B cell (primary cell): ENCODE measurements at regions not wholly inside any gene's neighbourhood (a gene's known extent, or its start where the extent isn't known, plus 50 kb on each side); places are given as distances from the start of the nearest gene placed in this dataset.

ENCODE experiments used
- ATAC-seq: fragments of 200-7000 bp; cut with Tn5 transposase; one replicate; pipeline ENCODE4 v1.10.0; 2021; ENCODE audit warnings: low read depth, mild to moderate bottlenecking, moderate number of reproducible peaks, moderate library complexity
- CTCF ChIA-PET: fragments of 350-600 bp; sonication (Branson Sonifier 250); formaldehyde crosslinking; loops from one replicate; lab custom pipeline; 2021; ENCODE audit warnings: antibody characterized with exemption, inconsistent platforms; lab: Charles Lee
- POLR2A ChIA-PET: fragments of 350-600 bp; sonication (Branson Sonifier 250); formaldehyde crosslinking; loops from one replicate; lab custom pipeline; 2021; ENCODE audit warnings: antibody characterized with exemption; lab: Charles Lee
- DNase-seq: peaks from one replicate; pipeline ENCODE4 v3.0.0; 2013
- H2AFZ ChIP-seq: 2 replicates; pipeline ENCODE4 v1.6.1; 2012; ENCODE audit warnings: mild to moderate bottlenecking, low read depth, low read length; ENCODE audit not compliant: insufficient read depth, poor library complexity, severe bottlenecking
- H3K27ac ChIP-seq, 2 donors: 1 replicate in 1 of 2; 2 replicates in 1 of 2; pipeline ENCODE4 v1.5.1; 2012 to 2013; ENCODE audit warnings: low read length in 2 of 2, mild to moderate bottlenecking in 2 of 2, moderate library complexity in 1 of 2
- H3K27me3 ChIP-seq, 4 experiments: fragments of 200-600 bp in 1 of 4; sonication (generic) in 1 of 4; replicated peaks in 1 of 4; 1 replicate in 2 of 4; 2 replicates in 2 of 4; pipeline versions ENCODE4 v1.6.1 to v1.7.0; 2013 to 2016; ENCODE audit warnings: low read length in 3 of 4, mild to moderate bottlenecking in 2 of 4, mixed read lengths in 1 of 4, moderate library complexity in 1 of 4; ENCODE audit not compliant: insufficient read depth in 4 of 4, control insufficient read depth in 3 of 4; ENCODE audit errors: control extremely low read depth in 1 of 4
- H3K36me3 ChIP-seq, 2 experiments: replicated peaks in 1 of 2; 1 replicate in 1 of 2; 2 replicates in 1 of 2; pipeline versions ENCODE4 v1.6.1 to v1.7.1; 2013; ENCODE audit warnings: low read length in 1 of 2; ENCODE audit not compliant: insufficient read depth in 2 of 2, control insufficient read depth in 1 of 2; ENCODE audit errors: control extremely low read depth in 1 of 2, extremely low read depth in 1 of 2
- H3K4me1 ChIP-seq, 2 donors: fragments of 200-600 bp in 1 of 2; sonication (generic) in 1 of 2; 1 replicate in 1 of 2; 2 replicates in 1 of 2; pipeline versions ENCODE4 v1.5.1 to v1.6.1; 2013 to 2017; ENCODE audit warnings: low read length in 2 of 2; ENCODE audit not compliant: control insufficient read depth in 2 of 2, insufficient read depth in 2 of 2
- H3K4me2 ChIP-seq: replicated peaks from 2 replicates; pipeline ENCODE3; 2012; ENCODE audit warnings: mild to moderate bottlenecking, low read depth, low read length; ENCODE audit not compliant: poor library complexity, severe bottlenecking
- H3K4me3 ChIP-seq, 5 experiments: fragments of 200-600 bp in 1 of 5; sonication (generic) in 1 of 5; 1 replicate in 3 of 5; 2 replicates in 2 of 5; pipeline versions ENCODE4 v1.5.1 to v1.7.0; 2011 to 2016; ENCODE audit warnings: low read length in 4 of 5, mild to moderate bottlenecking in 4 of 5, low read depth in 2 of 5, control low read depth in 1 of 5, moderate library complexity in 1 of 5; ENCODE audit not compliant: insufficient read depth in 1 of 5; ENCODE audit errors: control extremely low read depth in 1 of 5, extremely low read depth in 1 of 5
- H3K79me2 ChIP-seq: fragments of 200-600 bp; sonication (generic); one replicate; pipeline ENCODE4 v1.6.0; 2016; ENCODE audit warnings: low read length; ENCODE audit not compliant: control insufficient read depth, insufficient read depth
- H3K9ac ChIP-seq: fragments of 200-600 bp; sonication (generic); 2 replicates; pipeline ENCODE4 v1.6.1; 2017; ENCODE audit warnings: mild to moderate bottlenecking, low read length, moderate library complexity
- H3K9me3 ChIP-seq, 3 donors: one replicate each; pipeline versions ENCODE4 v1.6.1 to v1.7.1; 2013; ENCODE audit warnings: low read length in 2 of 3; ENCODE audit not compliant: control insufficient read depth in 2 of 3, insufficient read depth in 1 of 3; ENCODE audit errors: control extremely low read depth in 1 of 3
- H4K20me1 ChIP-seq: 2 replicates; pipeline ENCODE4 v1.6.0; 2012; ENCODE audit warnings: mild to moderate bottlenecking, low read length; ENCODE audit not compliant: insufficient read depth, control insufficient read depth, poor library complexity, severe bottlenecking
- H3K27ac Mint-ChIP-seq: one replicate; pipeline ENCODE4 v1.8.0; 2021; ENCODE audit warnings: mixed read lengths
- H3K27me3 Mint-ChIP-seq: one replicate; pipeline ENCODE4 v1.8.0; 2021; ENCODE audit warnings: mixed read lengths
- H3K4me1 Mint-ChIP-seq: one replicate; pipeline ENCODE4 v1.8.0; 2021; ENCODE audit warnings: mixed read lengths
- H3K4me3 Mint-ChIP-seq: one replicate; pipeline ENCODE4 v1.8.0; 2021; ENCODE audit warnings: mixed read lengths
- H3K9me3 Mint-ChIP-seq: one replicate; pipeline ENCODE4 v1.8.0; 2022; ENCODE audit warnings: mixed read lengths; ENCODE audit not compliant: insufficient read depth
- CTCF ChIP-seq: fragments of 200-600 bp; IDR thresholded peaks from one replicate; pipeline ENCODE4 v1.8.0; 2022; ENCODE audit warnings: antibody characterized with exemption, mild to moderate bottlenecking
- EZH2 ChIP-seq: IDR thresholded peaks from 2 replicates; pipeline ENCODE4 v1.6.1; 2012; ENCODE audit warnings: borderline replicate concordance, low read depth, mild to moderate bottlenecking, moderate library complexity, low read length; ENCODE audit not compliant: insufficient read depth, poor library complexity, severe bottlenecking
- WGBS: methylation state at CpG from one replicate; pipeline ENCODE4 v1.1.5; 2013; ENCODE audit warnings: missing lambda C conversion rate; ENCODE audit not compliant: insufficient coverage; 5-methylcytosine and 5-hydroxymethylcytosine counted together
- intact Hi-C: fragments of 100-400 bp; cut with micrococcal nuclease; formaldehyde crosslinking; loops from one replicate; pipeline ENCODE4 v1.10.0; 2022

GRCh38 chr2:7262727-7263126 is 345.5 kb downstream of the RNF144A start:
- POLR2A ChIA-PET = no interaction called here
- ATAC-seq (no peak), DNase-seq (no peak)
- 32% methylated on average over 6 of the region's 6 CpGs for WGBS
- Mint-ChIP-seq H3K4me3 (no peak overlapping the region), H3K27ac (no peak overlapping the region), H3K4me1 (no peaks in the 10 kb centered on the region), H3K27me3 (peaks cover 14% of the 10 kb centered on the region), H3K9me3 (peaks cover under 1% of the 10 kb centered on the region)
- no peak for TF ChIP-seq CTCF
- TF ChIP-seq EZH2 = no peak
- no peaks in the 10 kb centered on the region for H3K27me3 ChIP-seq
- no peak overlapping the region for H3K9ac ChIP-seq
- H3K4me1 ChIP-seq = no peaks in the 10 kb centered on the region
- intact Hi-C loops = no loop called here
- no peaks in the 10 kb centered on the region for H3K79me2 ChIP-seq
- CTCF ChIA-PET = no interaction called here
- H3K9me3 ChIP-seq = peaks cover 0 to 3% (median 0%) of the 10 kb centered on the region in 3 donors
- no peak overlapping the region for H3K4me3 ChIP-seq
- no peak overlapping the region for H2AFZ ChIP-seq
- no peak overlapping the region for H3K4me2 ChIP-seq
- H3K27ac ChIP-seq = no peak overlapping the region
- no peaks in the 10 kb centered on the region for H4K20me1 ChIP-seq
- no peaks in the 10 kb centered on the region for H3K36me3 ChIP-seq

GRCh38 chr2:7264791-7265190 is 347.6 kb downstream of the RNF144A start:
- DNase-seq (no peak), ATAC-seq (no peak)
- Mint-ChIP-seq H3K27ac (no peak overlapping the region), H3K9me3 (no peaks in the 10 kb centered on the region), H3K27me3 (peaks cover 12% of the 10 kb centered on the region), H3K4me1 (no peaks in the 10 kb centered on the region), H3K4me3 (no peak overlapping the region)
- H3K4me3 ChIP-seq = no peak overlapping the region
- ChIA-PET POLR2A (no interaction called here), CTCF (no interaction called here)
- no peaks in the 10 kb centered on the region for H3K4me1 ChIP-seq
- no peaks in the 10 kb centered on the region for H3K36me3 ChIP-seq
- H2AFZ ChIP-seq = no peak overlapping the region
- TF ChIP-seq CTCF = no peak
- no peak for TF ChIP-seq EZH2
- intact Hi-C loops = no loop called here
- H3K9me3 ChIP-seq = peaks cover 0 to 3% (median 0%) of the 10 kb centered on the region in 3 donors
- no peaks in the 10 kb centered on the region for H3K27me3 ChIP-seq
- WGBS = 93% methylated on average over 8 of the region's 8 CpGs
- no peaks in the 10 kb centered on the region for H4K20me1 ChIP-seq
- no peak overlapping the region for H3K9ac ChIP-seq
- no peaks in the 10 kb centered on the region for H3K79me2 ChIP-seq
- no peak overlapping the region for H3K27ac ChIP-seq
- no peak overlapping the region for H3K4me2 ChIP-seq
